Activated naive CD4-positive, alpha-beta T cell treated with anti-CD3 and anti-CD28 coated beads, Interleukin-2, amount 50 U/mL, for 72 hours (primary cell): ENCODE measurements at regions not wholly inside any gene's neighbourhood (a gene's known extent, or its start where the extent isn't known, plus 50 kb on each side); places are given as distances from the start of the nearest gene placed in this dataset.

Source experiments
- ATAC-seq, 2 donors: fragments of 150-1000 bp; cut with Tn5 transposase; 2 replicates each; pipeline ENCODE4 v1.10.0; 2021; ENCODE audit warnings: mild to moderate bottlenecking in 2 of 2, moderate library complexity in 2 of 2
- DNase-seq, 2 donors: peaks; one replicate each; pipeline ENCODE4 v3.0.0; 2021 to 2022; ENCODE audit warnings: low spot score in 2 of 2
- H3K27ac Mint-ChIP-seq, 2 donors: one replicate each; pipeline ENCODE4 v1.8.0; 2022; ENCODE audit warnings: mild to moderate bottlenecking in 2 of 2, mixed read lengths in 2 of 2
- H3K36me3 Mint-ChIP-seq, 2 donors: one replicate each; pipeline ENCODE4 v1.8.0; 2022; ENCODE audit warnings: mixed read lengths in 2 of 2
- H3K9me3 Mint-ChIP-seq, 2 donors: one replicate each; pipeline ENCODE4 v1.8.0; 2022; ENCODE audit warnings: mixed read lengths in 2 of 2

DNA sequence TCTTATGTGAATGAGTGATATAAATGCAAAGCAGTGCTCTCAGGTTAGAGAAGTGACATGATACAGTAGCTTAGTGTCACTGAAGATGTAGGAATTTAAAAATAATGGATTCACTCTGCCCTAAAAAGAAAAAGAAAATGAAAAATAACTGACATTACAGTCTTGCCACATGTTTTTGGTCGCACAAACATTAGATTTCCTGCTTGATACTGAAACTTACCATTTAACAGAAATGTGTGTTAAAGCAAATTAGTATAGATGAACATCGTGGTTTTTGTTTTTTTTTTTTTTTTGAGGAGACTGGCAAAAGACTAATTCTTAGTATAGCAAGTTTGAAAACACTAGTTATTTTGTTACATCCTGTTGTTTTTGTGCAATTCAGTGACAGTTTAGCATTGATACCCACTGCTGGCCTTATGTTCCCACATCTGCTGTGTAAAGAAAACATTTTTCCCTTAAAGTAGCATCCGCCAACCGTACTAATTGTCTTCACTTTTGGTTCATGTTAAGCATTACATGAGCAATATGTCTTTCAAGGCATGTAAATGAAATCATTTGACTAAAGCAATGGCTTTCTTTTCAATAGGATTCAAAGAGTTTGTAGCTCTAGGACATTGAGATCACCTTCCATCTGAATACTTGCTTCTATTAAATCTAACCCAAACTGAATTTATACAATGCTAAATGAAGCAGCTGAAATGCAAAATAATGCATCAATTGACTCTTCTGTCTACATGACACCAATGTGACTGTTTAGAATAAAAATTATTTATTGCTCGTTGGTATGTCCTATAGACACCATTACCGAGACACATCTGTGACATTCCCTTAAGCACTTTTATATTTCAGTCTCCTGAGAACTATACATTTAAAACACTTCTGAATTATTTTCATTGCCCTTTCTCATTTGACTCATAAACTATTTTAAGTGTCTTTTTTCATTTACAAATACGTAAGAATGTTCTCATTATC is 859.1 kb downstream of the MAT2B start:
- Mint-ChIP-seq H3K27ac (no peak overlapping the region), H3K9me3 (peaks cover 4 to 11% of the 10 kb centered on the region in 2 donors), H3K36me3 (no peaks in the 10 kb centered on the region)
- ATAC-seq = no peak
- DNase-seq = no peak

DNA sequence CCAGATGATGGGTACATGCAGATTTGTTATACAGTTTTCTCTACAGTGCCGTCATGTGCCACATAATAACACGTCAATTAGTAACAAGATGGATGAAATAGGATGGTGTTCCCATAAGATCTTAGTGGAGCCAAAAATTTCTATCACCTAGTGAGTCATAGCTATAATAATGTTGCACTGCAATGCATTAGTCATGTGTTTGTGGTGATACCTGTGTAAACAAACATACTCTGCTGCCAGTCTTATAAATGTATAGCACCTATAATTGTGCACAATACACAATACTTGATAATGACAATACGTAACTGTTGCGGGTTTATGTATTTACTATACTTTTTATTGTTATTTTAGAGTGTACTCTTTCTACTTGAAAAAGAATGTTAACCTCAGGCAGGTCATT is 865.4 kb downstream of the MAT2B start:
- H3K36me3 Mint-ChIP-seq = no peaks in the 10 kb centered on the region
- ATAC-seq = no peak
- H3K27ac Mint-ChIP-seq = no peak overlapping the region
- peaks cover 0 to 6% of the 10 kb centered on the region in 2 donors for H3K9me3 Mint-ChIP-seq
- no peak for DNase-seq

DNA sequence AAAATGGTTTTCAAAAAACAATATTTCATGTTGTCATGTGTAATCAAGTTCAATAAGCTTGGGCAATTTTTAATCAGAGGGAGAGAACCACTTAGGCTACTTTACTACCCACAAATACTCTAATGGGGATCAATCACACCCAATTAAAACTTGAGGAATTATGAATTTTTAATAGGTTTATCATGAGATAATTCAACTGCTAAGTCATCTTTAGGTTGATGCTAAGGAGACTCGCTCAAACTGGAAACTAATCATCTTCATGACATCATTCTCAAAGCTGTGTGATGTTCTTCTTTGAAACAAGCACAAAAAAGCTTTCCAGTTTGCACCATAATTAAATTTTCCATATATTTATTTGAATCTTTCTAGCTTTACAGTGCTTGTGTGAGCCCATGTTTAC is 867.5 kb downstream of the MAT2B start:
- Mint-ChIP-seq H3K36me3 (no peaks in the 10 kb centered on the region), H3K9me3 (peaks cover 0 to 6% of the 10 kb centered on the region in 2 donors), H3K27ac (no peak overlapping the region)
- no peak for DNase-seq
- no peak for ATAC-seq

DNA sequence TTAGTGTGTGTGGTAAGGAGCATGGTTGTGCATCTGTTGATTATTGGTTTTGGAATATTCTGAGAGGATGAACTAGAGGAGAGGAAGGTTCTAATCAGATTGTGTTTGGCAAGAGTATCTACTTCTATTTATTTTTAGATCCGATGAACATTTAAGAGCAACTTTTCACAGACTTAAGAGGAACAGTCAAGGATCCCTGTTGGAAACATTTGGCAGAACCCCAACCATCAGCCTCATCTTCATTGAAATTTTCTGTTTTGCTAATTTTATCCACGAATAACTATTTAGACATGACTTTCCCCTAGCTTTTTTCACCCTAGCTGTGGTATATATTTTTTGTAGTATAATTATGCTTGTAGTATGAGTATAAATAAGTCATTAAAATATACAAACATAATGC is 868.5 kb downstream of the MAT2B start:
- Mint-ChIP-seq H3K9me3 (peaks cover 0 to 13% of the 10 kb centered on the region in 2 donors), H3K36me3 (no peaks in the 10 kb centered on the region), H3K27ac (no peak overlapping the region)
- ATAC-seq (no peak), DNase-seq (no peak)

DNA sequence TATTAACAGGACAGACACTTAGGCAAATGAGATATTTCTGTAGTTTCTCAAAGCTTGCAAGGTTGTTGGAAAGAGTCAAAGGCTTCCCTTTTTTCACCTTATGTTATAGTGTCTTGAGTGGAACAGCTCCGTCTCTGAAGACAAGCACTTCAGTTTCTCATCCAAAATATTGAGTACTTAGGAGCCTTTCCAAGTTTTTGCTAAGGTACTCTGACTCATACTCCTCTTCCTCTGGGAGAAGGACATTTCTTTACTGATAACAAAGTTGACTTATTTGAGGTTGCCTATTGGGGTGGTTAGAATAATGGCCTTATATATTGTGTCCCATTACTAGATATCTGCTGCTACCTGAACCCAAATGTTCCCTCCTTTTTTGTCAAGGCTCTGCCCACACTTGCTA is 869.6 kb downstream of the MAT2B start:
- H3K27ac Mint-ChIP-seq = no peak overlapping the region
- DNase-seq = no peak

DNA sequence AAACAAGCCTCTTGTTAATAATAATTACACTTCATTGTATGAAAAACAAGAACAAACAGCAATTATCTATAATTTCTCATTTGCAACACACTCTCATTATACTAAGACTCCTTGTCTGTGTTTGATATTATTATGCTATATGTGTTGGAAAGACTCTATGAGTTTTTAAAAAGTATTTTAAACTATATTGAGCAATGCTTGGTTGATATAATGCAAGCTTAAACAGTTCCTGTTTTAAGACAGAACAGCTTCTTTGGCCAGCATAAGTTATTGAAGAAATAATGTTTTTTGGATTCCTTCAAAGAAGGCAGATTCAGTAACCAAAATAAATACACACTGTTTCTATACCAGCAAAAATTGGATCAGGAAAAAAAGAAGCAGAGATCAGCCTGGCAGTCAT is 871.4 kb downstream of the MAT2B start:
- H3K9me3 Mint-ChIP-seq = peaks cover 0 to 20% of the 10 kb centered on the region in 2 donors
- no peak overlapping the region for H3K27ac Mint-ChIP-seq
- no peak for ATAC-seq
- H3K36me3 Mint-ChIP-seq = no peaks in the 10 kb centered on the region
- no peak for DNase-seq

More for the DNA sequence above, 869.6 kb downstream of the MAT2B start:
- Mint-ChIP-seq H3K36me3 (no peaks in the 10 kb centered on the region), H3K9me3 (peaks cover 0 to 20% of the 10 kb centered on the region in 2 donors)
- no peak for ATAC-seq

DNA sequence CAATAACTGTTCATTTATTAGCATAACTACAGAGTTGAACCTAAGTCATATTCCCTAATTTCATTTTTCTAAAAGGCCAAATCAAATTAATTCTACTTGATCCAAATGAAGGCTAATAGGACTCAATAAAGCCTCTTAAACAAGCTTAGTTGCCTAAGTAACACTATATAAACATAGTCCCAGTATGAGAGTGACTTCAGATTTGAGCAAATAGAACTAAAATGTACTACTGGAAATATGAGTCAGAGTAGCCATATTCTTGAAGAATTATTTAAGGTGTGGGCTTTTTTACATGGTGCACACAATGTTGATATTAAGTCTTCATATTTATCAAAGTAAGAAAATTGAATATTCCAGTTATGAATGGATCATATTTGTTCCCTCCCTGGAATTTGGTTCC is 872.3 kb downstream of the MAT2B start:
- Mint-ChIP-seq H3K9me3 (peaks cover 4 to 20% of the 10 kb centered on the region in 2 donors), H3K36me3 (no peaks in the 10 kb centered on the region), H3K27ac (no peak overlapping the region)
- DNase-seq (no peak), ATAC-seq (no peak)

DNA sequence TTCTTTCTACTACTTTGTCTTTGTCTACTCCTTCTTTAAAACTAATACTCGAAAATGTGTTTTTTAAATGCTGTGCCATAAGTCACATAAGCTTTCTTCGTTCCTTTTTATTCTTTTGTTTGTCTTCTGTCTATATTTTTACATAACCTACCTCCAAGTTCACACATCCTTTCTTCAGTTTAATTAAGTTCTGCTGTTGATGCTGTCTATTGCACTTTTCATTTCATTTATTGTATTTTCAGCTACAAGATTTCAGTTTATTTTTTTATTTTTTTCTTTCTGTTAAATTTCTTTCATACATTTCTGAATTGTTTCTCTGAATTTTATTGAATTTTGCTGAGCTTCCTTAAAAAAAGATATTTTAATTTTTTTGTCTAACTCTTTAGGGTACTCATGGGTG is 878.2 kb downstream of the MAT2B start:
- DNase-seq (no peak), ATAC-seq (no peak)
- no peak overlapping the region for H3K27ac Mint-ChIP-seq
- peaks cover 10 to 12% of the 10 kb centered on the region in 2 donors for H3K9me3 Mint-ChIP-seq
- no peaks in the 10 kb centered on the region for H3K36me3 Mint-ChIP-seq

DNA sequence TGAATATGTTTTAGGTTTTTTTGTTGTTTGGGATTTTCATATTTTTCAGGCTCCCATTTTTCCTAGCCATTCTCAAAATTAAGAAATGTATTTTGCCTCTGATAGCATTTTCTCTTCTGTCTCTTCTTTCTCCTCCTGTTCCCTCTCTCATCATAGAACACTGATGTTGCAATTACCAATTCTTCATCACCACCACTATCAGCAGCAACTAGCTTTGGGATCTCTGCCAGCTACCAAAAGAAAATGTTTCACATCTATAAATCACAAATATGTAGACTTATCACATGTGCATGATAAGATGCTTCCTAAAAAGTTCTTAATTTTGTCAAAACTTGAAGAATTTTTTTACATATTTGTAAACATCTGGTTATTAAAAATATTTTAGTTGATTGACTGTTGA is 887.1 kb downstream of the MAT2B start:
- no peak overlapping the region for H3K27ac Mint-ChIP-seq
- no peak for ATAC-seq
- DNase-seq = no peak
- peaks cover 4 to 12% of the 10 kb centered on the region in 2 donors for H3K9me3 Mint-ChIP-seq
- no peaks in the 10 kb centered on the region for H3K36me3 Mint-ChIP-seq

DNA sequence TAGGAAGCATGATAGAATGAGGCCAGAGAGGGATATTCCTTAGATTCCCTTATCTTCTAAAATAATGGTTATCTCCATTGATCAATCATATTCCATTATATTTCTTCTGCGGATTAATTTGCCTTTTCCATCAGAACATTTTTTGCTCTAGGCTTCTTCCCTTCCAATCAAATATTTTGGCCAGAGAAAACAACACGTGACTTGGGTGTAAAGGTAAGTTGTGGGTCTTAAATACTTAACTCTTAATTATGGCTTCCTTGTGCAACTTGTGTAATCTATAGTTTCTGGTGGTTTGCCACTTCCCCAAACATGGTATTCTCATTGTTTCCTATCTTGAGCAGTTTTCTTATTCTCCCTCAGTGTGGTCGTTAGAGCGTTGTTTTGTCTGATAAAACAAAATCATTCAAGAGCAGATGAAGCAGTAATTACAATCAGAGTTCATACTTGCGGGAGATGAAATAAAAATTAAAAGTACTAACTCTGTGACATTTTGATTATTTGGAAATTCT is 889.3 kb downstream of the MAT2B start:
- DNase-seq (no peak), ATAC-seq (no peak)
- H3K36me3 Mint-ChIP-seq = no peaks in the 10 kb centered on the region
- H3K9me3 Mint-ChIP-seq = peaks cover 11 to 16% of the 10 kb centered on the region in 2 donors
- H3K27ac Mint-ChIP-seq = no peak overlapping the region

DNA sequence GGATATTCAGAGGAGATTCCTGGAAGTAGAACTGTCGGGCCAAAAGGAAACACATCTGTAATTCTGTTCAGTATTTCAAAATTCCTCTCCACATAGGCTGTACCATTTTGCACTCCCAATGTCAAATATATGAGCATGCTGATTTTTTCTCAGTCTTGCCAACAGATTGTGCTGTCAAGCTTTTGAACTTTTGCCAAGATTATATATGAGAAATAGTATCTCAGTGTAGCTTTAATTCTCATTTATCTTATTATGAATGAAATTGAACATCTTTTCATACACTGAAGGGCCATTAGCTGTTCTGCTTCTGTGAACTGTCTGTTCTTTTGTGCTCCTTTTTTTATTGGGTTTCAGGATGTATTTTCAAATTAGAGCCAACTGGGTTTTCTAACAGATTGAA is 907.1 kb downstream of the MAT2B start:
- peaks cover 17% of the 10 kb centered on the region in 2 donors for H3K9me3 Mint-ChIP-seq
- no peak for ATAC-seq

DNA sequence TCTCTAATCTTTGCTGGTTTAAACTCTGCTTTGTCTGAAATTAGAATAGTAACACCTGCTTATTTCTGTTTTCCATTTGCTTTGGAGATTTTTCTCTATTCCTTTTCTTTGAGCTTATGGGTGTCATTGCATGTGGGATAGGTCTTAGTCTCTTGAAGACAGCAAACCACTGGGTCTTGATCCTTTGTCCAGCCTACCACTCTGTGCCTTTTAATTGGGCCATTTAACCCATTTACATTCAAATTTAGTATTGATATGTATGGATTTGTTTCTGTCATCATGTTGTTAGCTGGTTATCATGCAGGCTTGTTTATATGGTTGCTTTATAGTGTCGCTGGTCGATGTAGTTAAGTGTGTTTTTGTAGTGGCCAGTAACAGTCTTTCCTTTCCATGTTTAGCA is 914.7 kb downstream of the MAT2B start:
- peaks cover 32 to 35% of the 10 kb centered on the region in 2 donors for H3K9me3 Mint-ChIP-seq
- peaks cover 0 to 15% of the 10 kb centered on the region in 2 donors for H3K36me3 Mint-ChIP-seq
- ATAC-seq (no peak), DNase-seq (no peak)
- no peak overlapping the region for H3K27ac Mint-ChIP-seq

More for the DNA sequence above, 907.1 kb downstream of the MAT2B start:
- DNase-seq = no peak
- Mint-ChIP-seq H3K27ac (no peak overlapping the region), H3K36me3 (no peaks in the 10 kb centered on the region)

DNA sequence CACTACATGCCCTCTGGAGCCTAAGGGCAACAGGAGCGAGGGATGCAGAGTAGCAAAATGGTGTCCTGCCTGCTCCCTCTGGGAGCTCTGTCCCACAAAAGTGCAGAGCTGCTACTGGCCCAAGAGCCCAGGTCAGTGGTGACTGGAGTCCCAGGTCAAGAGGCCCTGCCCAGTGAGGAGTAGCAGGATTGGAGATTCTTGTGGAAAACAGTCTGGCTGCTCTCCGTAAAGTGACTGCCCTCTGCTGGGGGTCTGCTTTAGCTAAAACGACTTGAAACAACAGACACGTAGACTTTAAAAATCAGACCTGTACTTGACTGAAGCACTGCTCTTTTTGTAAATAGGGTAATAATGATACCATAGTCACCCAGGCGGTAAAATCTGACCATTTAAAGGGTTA is 917.0 kb downstream of the MAT2B start:
- Mint-ChIP-seq H3K9me3 (peaks cover 29% of the 10 kb centered on the region in 2 donors), H3K27ac (no peak overlapping the region), H3K36me3 (peaks cover 0 to 15% of the 10 kb centered on the region in 2 donors)
- no peak for ATAC-seq
- no peak for DNase-seq

DNA sequence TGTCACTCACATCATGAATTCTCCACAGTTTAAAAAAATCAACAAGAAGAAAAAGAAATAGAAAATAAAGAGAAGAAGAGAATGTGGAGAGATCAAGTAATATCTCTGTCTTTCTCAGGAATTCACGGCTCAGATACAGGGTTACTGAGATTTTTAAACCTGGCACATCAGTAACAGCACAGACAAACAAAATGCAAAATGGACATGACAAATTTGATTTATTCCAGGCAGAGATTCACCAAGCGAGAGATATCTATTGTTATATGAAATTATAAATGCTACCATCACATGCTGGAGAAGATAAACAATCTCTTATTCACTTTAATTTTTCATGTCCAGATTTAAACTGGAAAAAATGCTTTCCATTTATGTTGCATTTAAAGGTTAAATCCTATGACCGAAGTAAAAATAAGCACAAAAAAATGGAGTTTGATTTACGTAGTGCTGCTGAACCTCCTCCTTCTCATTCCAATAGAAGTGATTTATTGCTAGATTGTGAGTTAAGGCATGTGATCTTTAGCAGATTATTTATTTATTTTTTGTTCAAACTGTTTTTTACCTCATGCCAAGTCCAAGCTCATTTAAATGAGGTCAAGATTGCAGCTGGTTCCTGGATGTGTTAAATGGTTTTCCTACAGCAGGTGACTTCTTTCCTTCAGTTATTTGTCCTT is 926.4 kb downstream of the MAT2B start:
- no peak for ATAC-seq

DNA sequence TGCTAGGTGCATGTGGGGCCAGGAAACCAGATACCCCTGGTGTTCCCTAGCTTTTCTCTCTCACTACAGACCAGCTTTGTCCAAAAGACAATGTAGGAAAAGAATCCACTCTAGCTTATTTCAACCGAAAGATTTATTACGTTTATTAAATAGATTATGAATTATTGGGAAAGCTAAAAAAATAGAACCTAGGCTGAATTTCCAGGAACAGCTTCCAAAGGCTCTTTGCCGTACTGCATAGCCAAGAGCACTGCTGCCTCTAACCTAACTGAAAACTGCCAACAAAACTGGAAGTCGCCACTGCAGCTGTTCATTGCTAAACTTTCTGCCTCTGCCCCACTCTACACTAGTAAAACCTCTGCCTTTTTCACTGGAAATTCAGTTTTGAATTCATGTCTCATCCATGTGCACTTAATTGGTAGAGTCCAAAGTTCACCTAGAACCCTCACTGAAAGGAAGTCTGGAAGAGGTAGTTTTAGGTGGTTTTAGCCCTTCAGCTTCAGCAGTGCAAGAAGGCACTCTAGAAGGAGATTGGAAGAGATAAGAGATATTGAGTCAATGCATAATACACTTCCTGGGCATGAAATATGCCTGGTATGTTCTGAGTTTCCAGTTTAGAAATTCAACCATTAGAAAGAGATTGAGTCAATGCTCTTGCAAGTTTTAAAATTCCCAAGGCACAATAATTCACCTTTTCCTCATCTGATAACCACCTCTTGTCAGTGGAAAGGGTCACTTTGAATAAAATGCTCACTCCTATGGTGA is 927.9 kb downstream of the MAT2B start:
- no peaks in the 10 kb centered on the region for H3K36me3 Mint-ChIP-seq
- no peak for ATAC-seq
- H3K27ac Mint-ChIP-seq = no peak overlapping the region
- H3K9me3 Mint-ChIP-seq = peaks cover 4 to 12% of the 10 kb centered on the region in 2 donors
- no peak for DNase-seq

More for the DNA sequence above, 926.4 kb downstream of the MAT2B start:
- H3K27ac Mint-ChIP-seq = no peak overlapping the region
- no peaks in the 10 kb centered on the region for H3K36me3 Mint-ChIP-seq
- DNase-seq = no peak
- peaks cover 0 to 12% of the 10 kb centered on the region in 2 donors for H3K9me3 Mint-ChIP-seq

DNA sequence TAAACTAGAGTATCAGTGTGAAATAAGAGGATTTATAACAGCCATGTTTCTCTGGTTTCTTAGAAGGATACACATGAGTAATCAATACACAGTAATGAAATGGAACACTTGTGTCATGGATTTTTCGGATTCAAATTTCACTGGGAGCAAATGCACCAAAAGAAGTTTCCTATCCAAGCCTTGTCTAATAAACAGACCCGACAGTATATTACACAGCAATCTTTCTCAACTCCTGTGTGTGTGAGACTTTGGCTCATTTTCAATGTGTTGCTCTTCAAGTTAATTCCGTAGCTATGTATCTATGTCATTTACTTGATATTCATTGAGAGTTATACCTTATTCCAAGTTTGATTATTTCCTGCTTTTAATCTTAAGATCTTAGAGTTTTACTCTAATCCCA is 930.2 kb downstream of the MAT2B start:
- Mint-ChIP-seq H3K9me3 (peaks cover 4 to 12% of the 10 kb centered on the region in 2 donors), H3K36me3 (no peaks in the 10 kb centered on the region), H3K27ac (no peak overlapping the region)
- ATAC-seq (no peak), DNase-seq (no peak)

DNA sequence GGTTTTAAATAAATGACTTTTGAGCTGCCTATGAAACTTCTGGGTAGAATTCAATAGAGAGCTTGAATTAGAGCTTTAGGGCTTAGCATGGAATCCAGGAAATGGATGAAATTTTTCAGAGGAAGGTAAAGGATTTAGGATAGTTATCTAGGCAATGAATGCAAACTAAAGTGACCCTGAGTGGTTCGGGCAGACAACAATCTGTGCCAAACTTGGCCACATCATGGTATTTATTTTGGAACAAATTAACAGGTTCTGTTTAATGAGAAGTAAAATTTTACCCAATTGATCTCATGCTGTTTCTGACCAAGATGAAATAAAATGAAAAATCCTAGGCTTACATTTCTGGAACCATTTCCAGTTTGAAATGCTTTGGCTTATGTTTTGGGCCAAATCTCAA is 934.4 kb downstream of the MAT2B start:
- Mint-ChIP-seq H3K9me3 (peaks cover 6 to 14% of the 10 kb centered on the region in 2 donors), H3K36me3 (no peaks in the 10 kb centered on the region), H3K27ac (no peak overlapping the region)
- no peak for ATAC-seq
- DNase-seq = no peak
